Naive thymus-derived CD8-positive, alpha-beta T cell (primary cell): ENCODE measurements at regions not wholly inside any gene's neighbourhood (a gene's known extent, or its start where the extent isn't known, plus 50 kb on each side); places are given as distances from the start of the nearest gene placed in this dataset.

Experiments used
- ATAC-seq, 2 donors: fragments of 150-1000 bp; cut with Tn5 transposase in 1 of 2; sonication (Bioruptor Pico), chemical (Tn5 transposase) in 1 of 2; 1 replicate in 1 of 2; 2 replicates in 1 of 2; pipeline ENCODE4 v1.10.0; 2021; ENCODE audit warnings: mild to moderate bottlenecking in 2 of 2, moderate library complexity in 2 of 2
- POLR2A ChIA-PET: fragments of 350-600 bp; sonication (Branson Sonifier 250); formaldehyde crosslinking; loops from one replicate; lab custom pipeline; 2021; ENCODE audit warnings: antibody characterized with exemption; lab: Charles Lee
- DNase-seq, 10 donors: peaks; one replicate each; pipeline versions ENCODE4 v3.0.0 to v3.0.0-alpha.2; 2020 to 2022
- H3K27ac Mint-ChIP-seq, 10 donors: one replicate each; pipeline ENCODE4 v1.8.0; 2020 to 2022; ENCODE audit warnings: mild to moderate bottlenecking in 10 of 10, mixed read lengths in 10 of 10, moderate library complexity in 4 of 10, inconsistent platforms in 1 of 10
- H3K27me3 Mint-ChIP-seq, 5 donors: one replicate each; pipeline ENCODE4 v1.8.0; 2021 to 2022; ENCODE audit warnings: mixed read lengths in 5 of 5
- H3K36me3 Mint-ChIP-seq, 3 donors: one replicate each; pipeline ENCODE4 v1.8.0; 2020 to 2022; ENCODE audit warnings: mixed read lengths in 3 of 3, mild to moderate bottlenecking in 2 of 3, inconsistent platforms in 1 of 3
- H3K4me1 Mint-ChIP-seq, 4 donors: one replicate each; pipeline ENCODE4 v1.8.0; 2021 to 2022; ENCODE audit warnings: mixed read lengths in 4 of 4
- H3K4me3 Mint-ChIP-seq, 10 donors: one replicate each; pipeline ENCODE4 v1.8.0; 2020 to 2022; ENCODE audit warnings: mild to moderate bottlenecking in 10 of 10, mixed read lengths in 10 of 10, moderate library complexity in 6 of 10, inconsistent platforms in 1 of 10
- H3K9me3 Mint-ChIP-seq, 9 donors: one replicate each; pipeline ENCODE4 v1.8.0; 2020 to 2022; ENCODE audit warnings: mixed read lengths in 9 of 9, mild to moderate bottlenecking in 3 of 9, inconsistent platforms in 1 of 9, moderate library complexity in 1 of 9

DNA sequence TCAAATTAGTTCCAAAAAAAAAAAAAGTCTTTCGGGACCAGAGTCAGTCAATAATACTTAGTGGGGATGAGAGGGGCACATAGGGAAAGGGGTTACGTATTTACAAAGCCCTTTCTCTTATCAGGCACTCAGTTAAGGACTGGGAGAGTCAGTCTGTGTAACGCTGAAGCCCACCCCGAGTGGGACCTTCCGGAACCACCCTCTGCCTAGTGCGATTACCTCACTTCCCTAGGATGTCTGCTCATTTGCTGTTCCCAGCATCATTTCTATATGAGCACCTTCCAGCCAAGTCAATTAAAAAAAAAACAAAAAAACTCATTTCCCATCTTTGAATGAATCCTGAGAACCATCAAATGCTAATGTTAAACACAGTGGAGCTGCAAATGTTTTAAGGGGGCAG, 76.9 kb downstream of the BMP4 start:
- H3K4me1 Mint-ChIP-seq: no peaks in the 10 kb centered on the region
- no peak for ATAC-seq
- H3K27me3 Mint-ChIP-seq: peaks cover 3 to 18% (median 5%) of the 10 kb centered on the region in 5 donors
- peaks cover 0 to 19% (median 7%) of the 10 kb centered on the region in 9 donors for H3K9me3 Mint-ChIP-seq
- no peaks in the 10 kb centered on the region for H3K36me3 Mint-ChIP-seq
- no peak overlapping the region for H3K4me3 Mint-ChIP-seq
- no peak overlapping the region for H3K27ac Mint-ChIP-seq
- no peak for DNase-seq
- POLR2A ChIA-PET: no interaction called here

DNA sequence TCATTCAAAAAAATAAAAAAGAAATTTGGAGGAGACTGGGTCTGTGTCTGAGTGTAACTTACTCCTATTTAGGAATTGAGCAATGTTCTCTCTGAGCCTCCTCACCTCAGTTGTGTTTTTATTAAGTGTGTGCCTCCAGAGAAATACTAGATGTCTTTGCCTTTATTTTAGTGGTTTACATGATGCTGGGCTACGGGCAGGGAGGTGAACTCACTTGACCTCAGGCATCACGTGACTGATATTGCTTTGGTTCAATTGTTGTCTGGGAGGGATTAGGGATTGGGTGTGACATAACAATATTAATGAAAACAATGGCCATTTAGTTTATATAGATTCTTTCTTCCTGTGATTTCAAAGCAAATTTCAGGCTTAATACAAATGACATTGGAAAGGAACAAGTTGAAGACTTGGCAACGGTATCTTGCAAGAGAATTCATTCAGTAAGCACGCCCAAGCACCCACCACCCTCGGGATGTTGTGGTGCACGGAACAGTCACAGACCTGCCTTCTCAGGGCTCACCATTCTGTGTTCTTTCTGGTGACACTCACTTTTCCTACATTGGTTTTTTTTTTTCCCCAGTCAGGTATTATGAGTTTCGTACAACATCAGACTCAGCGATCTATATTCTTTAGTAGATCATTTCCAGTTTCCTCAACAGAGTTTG, 77.5 kb downstream of the BMP4 start:
- H3K9me3 Mint-ChIP-seq: peaks cover 0 to 19% (median 7%) of the 10 kb centered on the region in 9 donors
- peaks cover 3 to 18% (median 5%) of the 10 kb centered on the region in 5 donors for H3K27me3 Mint-ChIP-seq
- POLR2A ChIA-PET: no interaction called here
- no peak for DNase-seq
- H3K36me3 Mint-ChIP-seq: no peaks in the 10 kb centered on the region
- ATAC-seq: no peak
- no peaks in the 10 kb centered on the region for H3K4me1 Mint-ChIP-seq
- no peak overlapping the region for H3K4me3 Mint-ChIP-seq
- no peak overlapping the region for H3K27ac Mint-ChIP-seq

DNA sequence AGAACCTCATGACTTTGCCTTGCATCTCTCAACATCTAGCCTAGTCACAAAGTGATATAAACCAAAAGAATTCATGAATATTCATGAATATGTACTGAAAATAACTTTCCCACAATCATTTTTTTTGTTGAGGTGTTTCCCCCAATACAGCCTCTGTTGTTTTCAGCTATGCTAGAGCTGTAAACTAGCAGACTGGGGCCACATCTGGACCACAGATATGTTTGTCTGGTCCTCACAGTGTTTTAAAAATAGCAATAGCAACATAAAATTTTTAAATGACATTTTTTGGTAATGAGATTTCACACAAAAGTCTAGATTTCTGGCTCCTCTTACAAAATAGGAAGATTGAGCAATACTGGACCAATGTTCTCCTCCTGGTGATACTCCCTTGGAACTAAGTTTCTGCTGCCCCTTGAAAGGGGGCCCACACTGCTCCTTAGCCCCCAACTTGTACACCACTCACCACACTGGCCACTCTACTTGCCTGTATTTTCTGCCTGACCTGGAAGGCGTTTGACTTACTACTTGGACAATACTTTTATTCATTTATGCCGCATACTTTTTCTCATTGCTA, 81.2 kb downstream of the BMP4 start:
- Mint-ChIP-seq H3K36me3 (no peaks in the 10 kb centered on the region), H3K4me1 (no peaks in the 10 kb centered on the region), H3K4me3 (no peak overlapping the region), H3K9me3 (peaks cover 0 to 19% (median 9%) of the 10 kb centered on the region in 9 donors), H3K27ac (peak overlapping the region in 1 of 10 donors; percentile 10), H3K27me3 (peaks cover 3 to 18% (median 8%) of the 10 kb centered on the region in 5 donors)
- DNase-seq (no peak), ATAC-seq (no peak)
- POLR2A ChIA-PET: no interaction called here

DNA sequence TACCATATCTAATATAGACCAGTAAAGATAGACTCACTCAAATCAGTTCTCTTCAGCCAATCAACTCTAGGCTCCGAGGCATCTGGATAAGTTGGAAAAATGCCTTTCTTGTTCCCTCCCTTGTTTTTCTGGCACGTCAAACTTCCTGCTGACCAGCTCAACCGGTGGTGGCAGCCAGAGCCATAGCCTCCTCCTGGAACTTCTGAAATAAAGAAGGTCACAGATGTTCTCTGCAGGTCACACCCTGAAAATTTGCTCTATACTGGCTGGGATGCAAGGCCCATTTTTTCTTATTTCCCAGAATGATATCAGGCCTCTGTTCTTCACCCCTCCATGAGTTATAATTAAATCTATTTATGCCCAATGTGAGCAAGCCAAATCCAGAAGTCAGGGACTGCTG, 81.9 kb downstream of the BMP4 start:
- ATAC-seq (no peak), DNase-seq (no peak)
- H3K4me3 Mint-ChIP-seq: no peak overlapping the region
- H3K9me3 Mint-ChIP-seq: peaks cover 0 to 19% (median 9%) of the 10 kb centered on the region in 9 donors
- H3K4me1 Mint-ChIP-seq: no peaks in the 10 kb centered on the region
- POLR2A ChIA-PET: no interaction called here
- no peak overlapping the region for H3K27ac Mint-ChIP-seq
- peaks cover 3 to 18% (median 8%) of the 10 kb centered on the region in 5 donors for H3K27me3 Mint-ChIP-seq
- H3K36me3 Mint-ChIP-seq: no peaks in the 10 kb centered on the region

DNA sequence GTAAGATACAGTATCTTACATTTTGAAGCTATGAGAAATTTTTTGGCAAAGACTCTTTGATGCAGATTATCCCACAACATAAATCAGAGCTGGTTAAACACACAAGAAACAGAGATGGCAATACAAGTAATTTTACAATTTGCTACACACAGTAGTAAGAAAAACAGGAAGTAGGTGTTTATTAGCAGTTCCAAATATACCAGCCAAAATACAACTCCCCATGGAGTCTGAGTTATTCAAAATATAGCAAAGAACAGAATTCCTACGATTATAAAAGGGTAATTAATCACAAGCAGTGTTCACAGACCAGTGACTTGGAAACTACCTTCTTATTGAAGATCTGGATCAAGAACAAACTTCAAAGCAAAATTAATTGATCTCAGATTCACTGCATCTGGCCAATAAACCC, 83.9 kb downstream of the BMP4 start:
- Mint-ChIP-seq H3K27me3 (peaks cover 2 to 16% (median 7%) of the 10 kb centered on the region in 5 donors), H3K4me3 (no peak overlapping the region), H3K27ac (no peak overlapping the region), H3K9me3 (peaks cover 0 to 18% (median 8%) of the 10 kb centered on the region in 9 donors), H3K4me1 (no peaks in the 10 kb centered on the region), H3K36me3 (no peaks in the 10 kb centered on the region)
- DNase-seq (no peak), ATAC-seq (no peak)
- POLR2A ChIA-PET: no interaction called here

GRCh38 chr14:53871951-53872350, 84.7 kb downstream of the BMP4 start:
- H3K9me3 Mint-ChIP-seq: peaks cover 0 to 11% (median 6%) of the 10 kb centered on the region in 9 donors
- no peak for ATAC-seq

GRCh38 chr14:53871011-53871410, 85.6 kb downstream of the BMP4 start:
- ATAC-seq: no peak
- Mint-ChIP-seq H3K9me3 (peaks cover 0 to 5% (median 1%) of the 10 kb centered on the region in 9 donors), H3K4me3 (no peak overlapping the region)

More at GRCh38 chr14:53871951-53872350, 84.7 kb downstream of the BMP4 start:
- Mint-ChIP-seq H3K36me3 (no peaks in the 10 kb centered on the region), H3K4me1 (no peaks in the 10 kb centered on the region), H3K27me3 (peaks cover 0 to 16% (median 5%) of the 10 kb centered on the region in 5 donors), H3K4me3 (no peak overlapping the region), H3K27ac (no peak overlapping the region)
- DNase-seq: no peak
- POLR2A ChIA-PET: no interaction called here

DNA sequence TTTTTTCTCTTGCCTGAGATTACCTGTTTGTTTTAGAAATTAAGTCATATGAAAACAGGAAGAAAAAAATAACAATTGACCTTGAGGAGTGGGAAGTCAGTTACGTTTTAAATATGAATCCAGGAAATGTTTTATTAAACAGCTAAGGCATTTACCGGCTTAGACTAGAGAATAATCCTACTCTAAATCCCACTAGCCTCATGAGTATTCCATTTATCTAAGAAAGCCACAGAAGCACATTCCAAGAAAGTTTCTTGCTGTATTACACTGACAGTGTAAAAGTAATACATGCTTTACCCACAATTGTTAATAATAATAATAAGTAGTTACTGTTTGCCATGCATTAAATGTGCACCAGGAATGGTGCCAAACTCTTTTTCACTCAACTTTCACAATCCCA, 90.9 kb downstream of the BMP4 start:
- no peak overlapping the region for H3K27ac Mint-ChIP-seq
- no peak overlapping the region for H3K4me3 Mint-ChIP-seq
- peaks cover 0 to 7% (median 0%) of the 10 kb centered on the region in 9 donors for H3K9me3 Mint-ChIP-seq
- H3K36me3 Mint-ChIP-seq: no peaks in the 10 kb centered on the region
- ATAC-seq (no peak), DNase-seq (no peak)
- H3K4me1 Mint-ChIP-seq: no peaks in the 10 kb centered on the region
- POLR2A ChIA-PET: no interaction called here
- H3K27me3 Mint-ChIP-seq: peaks cover 0 to 15% (median 0%) of the 10 kb centered on the region in 5 donors

More at GRCh38 chr14:53871011-53871410, 85.6 kb downstream of the BMP4 start:
- peaks cover 0 to 11% (median under 1%) of the 10 kb centered on the region in 5 donors for H3K27me3 Mint-ChIP-seq
- POLR2A ChIA-PET: no interaction called here
- H3K36me3 Mint-ChIP-seq: no peaks in the 10 kb centered on the region
- H3K27ac Mint-ChIP-seq: no peak overlapping the region
- H3K4me1 Mint-ChIP-seq: no peaks in the 10 kb centered on the region
- DNase-seq: no peak

- no peak for DNase-seq
- H3K36me3 Mint-ChIP-seq: no peaks in the 10 kb centered on the region
- H3K4me3 Mint-ChIP-seq: no peak overlapping the region
- H3K27me3 Mint-ChIP-seq: peaks cover 0 to 9% (median 0%) of the 10 kb centered on the region in 5 donors
- no peak overlapping the region for H3K27ac Mint-ChIP-seq
- POLR2A ChIA-PET: no interaction called here
- ATAC-seq: no peak
- no peaks in the 10 kb centered on the region for H3K4me1 Mint-ChIP-seq
- H3K9me3 Mint-ChIP-seq: peaks cover 0 to 10% (median under 1%) of the 10 kb centered on the region in 9 donors
These were observed 94.8 kb downstream of the BMP4 start for GRCh38 chr14:53861781-53862180.

- Mint-ChIP-seq H3K4me3 (no peak overlapping the region), H3K27ac (no peak overlapping the region), H3K9me3 (peaks cover 0 to 10% (median 0%) of the 10 kb centered on the region in 9 donors), H3K4me1 (no peaks in the 10 kb centered on the region), H3K36me3 (no peaks in the 10 kb centered on the region), H3K27me3 (peaks cover 0 to 20% (median 2%) of the 10 kb centered on the region in 5 donors)
- ATAC-seq (no peak), DNase-seq (no peak)
- POLR2A ChIA-PET: no interaction called here
These were observed 98.3 kb downstream of the BMP4 start for GRCh38 chr14:53858345-53858684.

DNA sequence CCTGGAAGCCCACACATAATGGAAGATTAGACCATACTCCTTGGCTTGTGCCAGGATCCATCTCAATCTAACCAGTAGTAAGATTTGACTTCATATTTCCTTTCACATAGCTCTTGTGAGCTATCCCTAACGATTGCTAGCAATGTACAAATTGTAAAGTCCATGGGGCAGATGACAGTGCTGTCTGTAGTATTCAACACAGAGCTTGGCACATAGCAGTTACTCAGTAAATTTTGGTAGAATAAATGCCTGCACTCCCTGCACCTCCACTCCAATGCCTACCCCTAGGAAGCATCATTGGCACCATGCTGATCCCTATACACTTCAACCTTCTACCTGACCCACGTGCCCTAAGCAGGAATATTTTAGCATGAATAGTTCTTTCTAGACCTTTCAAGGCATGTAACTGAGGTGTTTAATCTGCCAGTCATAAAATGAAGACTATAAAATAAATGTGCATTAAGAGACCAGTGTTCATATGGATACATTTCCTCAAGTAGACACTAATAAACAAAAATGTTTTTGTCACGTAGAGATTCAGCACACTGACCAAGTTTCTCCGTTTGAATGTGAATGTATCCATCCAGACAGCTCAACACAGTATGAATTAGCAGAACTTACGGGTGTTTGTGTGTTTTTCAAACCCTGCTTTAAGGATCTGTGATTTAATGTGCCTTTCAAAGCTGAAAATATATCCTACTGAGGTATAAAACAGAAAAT, 98.8 kb downstream of the BMP4 start:
- POLR2A ChIA-PET: no interaction called here
- DNase-seq: no peak
- no peak overlapping the region for H3K27ac Mint-ChIP-seq
- H3K36me3 Mint-ChIP-seq: no peaks in the 10 kb centered on the region
- ATAC-seq: no peak
- peaks cover 0 to 10% (median 0%) of the 10 kb centered on the region in 9 donors for H3K9me3 Mint-ChIP-seq
- H3K27me3 Mint-ChIP-seq: peaks cover 0 to 16% (median 2%) of the 10 kb centered on the region in 5 donors
- no peak overlapping the region for H3K4me3 Mint-ChIP-seq
- H3K4me1 Mint-ChIP-seq: no peaks in the 10 kb centered on the region

DNA sequence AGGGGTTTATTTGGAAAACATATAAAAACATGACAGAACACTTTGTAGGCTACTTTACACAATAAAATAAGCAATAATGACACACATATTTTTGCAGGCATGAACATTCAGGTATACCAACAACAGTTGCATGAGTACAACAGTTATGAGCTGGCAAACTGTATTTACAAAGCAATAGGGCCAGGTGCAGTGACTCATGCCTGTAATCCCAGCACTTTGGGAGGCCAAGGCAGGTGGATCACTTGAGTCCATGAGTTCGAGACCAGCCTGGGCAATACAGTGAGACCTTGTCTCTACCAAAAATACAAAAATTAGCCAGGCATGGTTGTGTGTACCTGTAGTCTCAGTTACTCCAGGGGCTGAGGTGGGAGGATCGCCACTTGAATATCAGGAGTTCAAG, 101.1 kb downstream of the BMP4 start:
- peaks cover 0 to 15% (median 2%) of the 10 kb centered on the region in 5 donors for H3K27me3 Mint-ChIP-seq
- POLR2A ChIA-PET: no interaction called here
- H3K27ac Mint-ChIP-seq: no peak overlapping the region
- no peaks in the 10 kb centered on the region for H3K4me1 Mint-ChIP-seq
- H3K4me3 Mint-ChIP-seq: no peak overlapping the region
- DNase-seq: no peak
- no peaks in the 10 kb centered on the region for H3K36me3 Mint-ChIP-seq
- ATAC-seq: no peak
- peaks cover 0 to 13% (median 0%) of the 10 kb centered on the region in 9 donors for H3K9me3 Mint-ChIP-seq

DNA sequence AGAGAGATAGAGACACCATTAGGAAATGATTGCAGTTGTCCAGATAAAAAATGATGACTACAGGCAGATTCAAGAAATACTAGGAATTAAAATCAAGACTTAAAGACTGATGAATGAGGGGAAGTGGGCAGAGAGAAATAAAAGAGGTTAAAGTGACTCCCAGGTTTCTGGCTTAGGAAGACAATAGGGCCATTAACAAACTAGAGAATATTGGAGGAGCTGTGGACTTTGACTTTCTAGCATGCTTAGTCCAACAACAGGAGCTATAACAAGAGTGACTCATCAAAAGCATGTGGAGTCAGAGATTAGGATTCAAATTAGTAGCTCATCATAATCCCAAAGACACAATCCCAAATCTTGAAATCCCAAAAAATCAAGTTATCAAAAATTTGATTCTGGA, 101.5 kb downstream of the BMP4 start:
- Mint-ChIP-seq H3K4me1 (no peaks in the 10 kb centered on the region), H3K36me3 (no peaks in the 10 kb centered on the region), H3K27ac (no peak overlapping the region), H3K27me3 (peaks cover 0 to 19% (median 2%) of the 10 kb centered on the region in 5 donors), H3K4me3 (no peak overlapping the region), H3K9me3 (peaks cover 0 to 17% (median 0%) of the 10 kb centered on the region in 9 donors)
- DNase-seq (no peak), ATAC-seq (no peak)
- POLR2A ChIA-PET: no interaction called here
